ENCODE measurements at regions not wholly inside any gene's neighbourhood (a gene's known extent, or its start where the extent isn't known, plus 50 kb on each side); places are given as distances from the start of the nearest gene placed in this dataset.
"Not testable (repeated sequence)": the region's sequence is repeated elsewhere in the genome, so short reads cannot be mapped to it uniquely, and the experiment has no call there.

- no peak for TF ChIP-seq CTCF (IDR thresholded peaks at IDR 0.05; ENCODE audit: borderline replicate concordance)
- no peak overlapping the region for H3K4me3 ChIP-seq
- intact Hi-C loops (cut with micrococcal nuclease): no loop called here
- no peak for DNase-seq
- H3K27me3 ChIP-seq (ENCODE audit: low read depth): no peaks in the 10 kb centered on the region
- H3K36me3 ChIP-seq: no peaks in the 10 kb centered on the region
- peaks cover 25% of the 10 kb centered on the region for H3K9me3 ChIP-seq (replicated peaks)
- no peak overlapping the region for H3K27ac ChIP-seq (replicated peaks)
- no peaks in the 10 kb centered on the region for H3K4me1 ChIP-seq
Observed at GRCh38 chr4:53942712-53943111, 121.7 kb downstream of the CHIC2 start.

- peaks cover 25% of the 10 kb centered on the region for H3K9me3 ChIP-seq (replicated peaks)
- no peaks in the 10 kb centered on the region for H3K27me3 ChIP-seq (ENCODE audit: low read depth)
- no peak overlapping the region for H3K4me3 ChIP-seq
- no peak for TF ChIP-seq CTCF (IDR thresholded peaks at IDR 0.05; ENCODE audit: borderline replicate concordance)
- H3K4me1 ChIP-seq: no peaks in the 10 kb centered on the region
- no peak overlapping the region for H3K27ac ChIP-seq (replicated peaks)
- DNase-seq: no peak
- H3K36me3 ChIP-seq: no peaks in the 10 kb centered on the region
- intact Hi-C loops (cut with micrococcal nuclease): no loop called here
Observed at GRCh38 chr4:53941331-53941730, 123.1 kb downstream of the CHIC2 start.

- H3K27ac ChIP-seq (replicated peaks); DNase-seq; H3K4me3 ChIP-seq; H3K27me3 ChIP-seq (ENCODE audit: low read depth); intact Hi-C loops (cut with micrococcal nuclease); H3K4me1 ChIP-seq; H3K36me3 ChIP-seq: not testable (repeated sequence)
- H3K9me3 ChIP-seq (replicated peaks): peaks cover 25% of the 10 kb centered on the region
Observed at GRCh38 chr4:53939892-53940291, 124.5 kb downstream of the CHIC2 start.

GRCh38 chr4:53937918-53938317 is 126.5 kb downstream of the CHIC2 start:
- intact Hi-C loops (cut with micrococcal nuclease): no loop called here
- no peak for TF ChIP-seq CTCF (IDR thresholded peaks at IDR 0.05; ENCODE audit: borderline replicate concordance)

DNA sequence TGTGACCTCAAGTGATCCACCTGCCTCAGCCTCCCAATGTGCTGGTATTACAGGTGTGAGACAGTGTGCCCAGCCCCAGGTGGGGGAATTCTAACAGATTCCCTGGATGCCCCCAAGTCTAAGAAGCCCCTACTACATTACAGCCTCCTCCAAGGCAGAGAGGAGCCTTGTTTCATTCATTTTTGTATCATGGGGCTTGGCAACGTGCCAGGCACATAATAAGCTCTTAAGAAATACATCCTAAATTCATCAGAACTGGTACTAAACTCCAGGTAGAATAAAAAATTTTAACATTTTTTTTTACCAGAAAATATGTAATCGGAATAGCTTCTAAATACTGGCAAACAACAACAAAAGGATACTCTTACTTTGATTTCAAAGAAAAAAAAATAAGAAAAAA is 127.1 kb downstream of the CHIC2 start:
- H3K27ac ChIP-seq (replicated peaks): no peak overlapping the region
- no peaks in the 10 kb centered on the region for H3K36me3 ChIP-seq
- H3K4me1 ChIP-seq: no peaks in the 10 kb centered on the region
- intact Hi-C loops (cut with micrococcal nuclease): no loop called here
- H3K4me3 ChIP-seq: no peak overlapping the region
- TF ChIP-seq CTCF (IDR thresholded peaks at IDR 0.05; ENCODE audit: borderline replicate concordance): no peak
- H3K9me3 ChIP-seq (replicated peaks): peaks cover 25% of the 10 kb centered on the region
- DNase-seq: no peak
- peaks cover 5% of the 10 kb centered on the region for H3K27me3 ChIP-seq (ENCODE audit: low read depth)

More at GRCh38 chr4:53937918-53938317, 126.5 kb downstream of the CHIC2 start:
- H3K9me3 ChIP-seq (replicated peaks): peaks cover 25% of the 10 kb centered on the region
- no peaks in the 10 kb centered on the region for H3K36me3 ChIP-seq
- H3K27me3 ChIP-seq (ENCODE audit: low read depth): no peaks in the 10 kb centered on the region
- H3K27ac ChIP-seq (replicated peaks): no peak overlapping the region
- no peaks in the 10 kb centered on the region for H3K4me1 ChIP-seq
- H3K4me3 ChIP-seq: no peak overlapping the region
- DNase-seq: no peak

DNA sequence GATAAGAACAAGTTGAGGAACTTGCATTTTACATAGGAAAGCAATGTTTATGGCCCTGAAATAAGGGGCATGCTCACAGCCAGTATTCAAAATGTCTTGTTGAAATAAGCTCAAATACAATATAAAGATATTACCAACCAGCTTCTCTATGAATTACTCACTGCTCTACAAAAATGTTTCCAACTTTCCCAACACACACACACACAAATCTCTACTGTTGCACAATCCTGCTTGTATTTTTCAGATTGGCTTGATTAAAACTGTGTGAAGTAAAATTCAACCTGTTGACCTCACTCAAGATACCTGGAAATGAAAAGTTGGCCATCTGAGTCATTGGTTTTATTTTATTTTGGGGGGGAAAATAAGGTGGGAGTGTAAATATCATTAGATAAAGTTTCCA is 128.6 kb downstream of the CHIC2 start:
- no peak for DNase-seq
- Histone ChIP-seq H3K27me3 (ENCODE audit: low read depth) (peaks cover 14% of the 10 kb centered on the region), H3K27ac (replicated peaks) (no peak overlapping the region), H3K9me3 (replicated peaks) (peaks cover 20% of the 10 kb centered on the region), H3K4me3 (no peak overlapping the region), H3K36me3 (no peaks in the 10 kb centered on the region), H3K4me1 (no peaks in the 10 kb centered on the region)
- TF ChIP-seq CTCF (IDR thresholded peaks at IDR 0.05; ENCODE audit: borderline replicate concordance): no peak
- intact Hi-C loops (cut with micrococcal nuclease): no loop called here
